ENCODE measurements at regions not wholly inside any gene's neighbourhood (a gene's known extent, or its start where the extent isn't known, plus 50 kb on each side); places are given as distances from the start of the nearest gene placed in this dataset.

DNA sequence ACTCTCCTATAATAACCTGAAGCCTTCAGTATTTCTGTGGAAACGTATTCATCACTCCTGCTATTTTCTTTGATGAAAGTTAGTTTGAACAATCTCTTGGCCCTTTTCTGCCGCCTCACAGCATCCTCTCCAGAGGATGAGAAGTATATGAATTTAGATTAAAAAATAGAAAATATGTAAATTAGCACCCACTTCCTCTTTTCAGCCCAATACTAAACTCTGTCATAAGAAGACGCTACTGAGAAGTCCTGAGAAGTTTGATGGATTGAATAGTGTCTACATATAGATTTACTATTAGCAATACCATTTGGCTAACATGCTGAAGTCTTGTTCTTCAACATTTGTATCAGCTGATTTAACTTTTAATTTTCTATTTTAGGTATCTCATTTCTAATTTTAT, 526.4 kb upstream of the SPHKAP start:
- H3K4me1 Mint-ChIP-seq = no peaks in the 10 kb centered on the region
- H3K27ac Mint-ChIP-seq = no peak overlapping the region
- Histone ChIP-seq H3K9me3 (replicated peaks in 1 of 2; ENCODE audit: control insufficient read depth in 1 of 2, insufficient read depth in 1 of 2, low read length in 2 of 2) (no peaks in the 10 kb centered on the region), H3K4me3 (replicated peaks in 1 of 3; ENCODE audit: low read depth in 2 of 3, low read length in 3 of 3) (no peak overlapping the region), H3K4me1 (ENCODE audit: control insufficient read depth in 1 of 2, insufficient read depth in 2 of 2, low read length in 2 of 2) (no peaks in the 10 kb centered on the region), H3K27me3 (ENCODE audit: control insufficient read depth in 2 of 2, insufficient read depth in 2 of 2, low read length in 2 of 2) (no peaks in the 10 kb centered on the region), H3K27ac (ENCODE audit: low read depth in 1 of 2, low read length in 2 of 2) (no peak overlapping the region), H3K4me2 (replicated peaks; ENCODE audit: extremely low read depth, low read length, poor library complexity, severe bottlenecking) (no peak overlapping the region), H2AFZ (ENCODE audit: insufficient read depth, low read depth, low read length, poor library complexity, severe bottlenecking) (no peak overlapping the region), H4K20me1 (ENCODE audit: insufficient read depth, low read length) (no peaks in the 10 kb centered on the region), H3K36me3 (replicated peaks in 1 of 2; ENCODE audit: control insufficient read depth in 1 of 2, insufficient read depth in 2 of 2, low read length in 2 of 2) (no peaks in the 10 kb centered on the region), H3K9ac (ENCODE audit: insufficient read depth, low read length, poor library complexity, severe bottlenecking) (no peak overlapping the region), H3K79me2 (ENCODE audit: insufficient read depth, low read length) (no peaks in the 10 kb centered on the region)
- no peak overlapping the region for H3K4me3 Mint-ChIP-seq
- TF ChIP-seq CTCF (IDR thresholded peaks at IDR 0.05) = no peak
- H3K27me3 Mint-ChIP-seq (ENCODE audit: low read depth in 3 of 3) = peaks cover 0 to 2% (median 1%) of the 10 kb centered on the region in 3 donors
- DNase-seq = no peak
- peaks cover 0 to 2% (median 0%) of the 10 kb centered on the region in 7 donors for H3K9me3 Mint-ChIP-seq
- intact Hi-C loops (cut with micrococcal nuclease) = no loop called here
- WGBS (ENCODE audit: insufficient coverage) = no CpG with 5 or more reads among the region's 3 CpGs
- no peaks in the 10 kb centered on the region for H3K36me3 Mint-ChIP-seq

GRCh38 chr2:228705318-228705717, 523.8 kb upstream of the SPHKAP start:
- Histone ChIP-seq H3K9me3 (replicated peaks in 1 of 2; ENCODE audit: control insufficient read depth in 1 of 2, insufficient read depth in 1 of 2, low read length in 2 of 2) (no peaks in the 10 kb centered on the region), H2AFZ (ENCODE audit: insufficient read depth, low read depth, low read length, poor library complexity, severe bottlenecking) (no peak overlapping the region), H4K20me1 (ENCODE audit: insufficient read depth, low read length) (no peaks in the 10 kb centered on the region), H3K27ac (ENCODE audit: low read depth in 1 of 2, low read length in 2 of 2) (no peak overlapping the region), H3K4me2 (replicated peaks; ENCODE audit: extremely low read depth, low read length, poor library complexity, severe bottlenecking) (no peak overlapping the region), H3K27me3 (ENCODE audit: control insufficient read depth in 2 of 2, insufficient read depth in 2 of 2, low read length in 2 of 2) (no peaks in the 10 kb centered on the region), H3K4me3 (replicated peaks in 1 of 3; ENCODE audit: low read depth in 2 of 3, low read length in 3 of 3) (no peak overlapping the region), H3K4me1 (ENCODE audit: control insufficient read depth in 1 of 2, insufficient read depth in 2 of 2, low read length in 2 of 2) (no peaks in the 10 kb centered on the region), H3K9ac (ENCODE audit: insufficient read depth, low read length, poor library complexity, severe bottlenecking) (no peak overlapping the region), H3K36me3 (replicated peaks in 1 of 2; ENCODE audit: control insufficient read depth in 1 of 2, insufficient read depth in 2 of 2, low read length in 2 of 2) (no peaks in the 10 kb centered on the region), H3K79me2 (ENCODE audit: insufficient read depth, low read length) (no peaks in the 10 kb centered on the region)
- Mint-ChIP-seq H3K4me3 (no peak overlapping the region), H3K27me3 (ENCODE audit: low read depth in 3 of 3) (peaks cover 0 to 2% (median 1%) of the 10 kb centered on the region in 3 donors), H3K9me3 (peaks cover 0 to 3% (median 0%) of the 10 kb centered on the region in 7 donors), H3K27ac (no peak overlapping the region), H3K36me3 (no peaks in the 10 kb centered on the region), H3K4me1 (no peaks in the 10 kb centered on the region)
- TF ChIP-seq CTCF (IDR thresholded peaks at IDR 0.05) = no peak
- DNase-seq = no peak
- 50% methylated on average over 3 of the region's 4 CpGs for WGBS (ENCODE audit: insufficient coverage)
- intact Hi-C loops (cut with micrococcal nuclease) = no loop called here

Measured in CD14-positive monocyte (primary cell).